ENCODE measurements at regions not wholly inside any gene's neighbourhood (a gene's known extent, or its start where the extent isn't known, plus 50 kb on each side); places are given as distances from the start of the nearest gene placed in this dataset.
"Not testable (repeated sequence)": the region's sequence is repeated elsewhere in the genome, so short reads cannot be mapped to it uniquely, and the experiment has no call there.

- H3K36me3 Mint-ChIP-seq (ENCODE audit: insufficient read depth); H3K9me3 Mint-ChIP-seq; DNase-seq; H3K4me3 Mint-ChIP-seq; H3K27me3 Mint-ChIP-seq (ENCODE audit: low read depth); ATAC-seq; H3K4me1 Mint-ChIP-seq (ENCODE audit: low read depth): not testable (repeated sequence)
Observed at GRCh38 chr20:25997367-25998038, 300.9 kb upstream of the ZNF337 start.

GRCh38 chr20:25992146-25992545 is 295.5 kb upstream of the ZNF337 start:
- Mint-ChIP-seq H3K27me3 (ENCODE audit: low read depth) (no peaks in the 10 kb centered on the region), H3K9me3 (no peaks in the 10 kb centered on the region), H3K4me1 (ENCODE audit: low read depth) (peaks cover 5% of the 10 kb centered on the region), H3K4me3 (no peak overlapping the region), H3K36me3 (ENCODE audit: insufficient read depth) (no peaks in the 10 kb centered on the region)
- DNase-seq (no peak), ATAC-seq (no peak)

GRCh38 chr20:25991756-25992130 is 295.1 kb upstream of the ZNF337 start:
- H3K4me1 Mint-ChIP-seq (ENCODE audit: low read depth) = peaks cover 7% of the 10 kb centered on the region

GRCh38 chr20:25991051-25991755 is 294.6 kb upstream of the ZNF337 start:
- Mint-ChIP-seq H3K36me3 (ENCODE audit: insufficient read depth) (no peaks in the 10 kb centered on the region), H3K4me3 (no peak overlapping the region), H3K4me1 (ENCODE audit: low read depth) (peaks cover 7% of the 10 kb centered on the region), H3K27me3 (ENCODE audit: low read depth) (no peaks in the 10 kb centered on the region), H3K9me3 (no peaks in the 10 kb centered on the region)
- DNase-seq (no peak), ATAC-seq (no peak)

More at GRCh38 chr20:25991756-25992130, 295.1 kb upstream of the ZNF337 start:
- DNase-seq = no peak
- Mint-ChIP-seq H3K27me3 (ENCODE audit: low read depth) (no peaks in the 10 kb centered on the region), H3K36me3 (ENCODE audit: insufficient read depth) (no peaks in the 10 kb centered on the region), H3K4me3 (no peak overlapping the region), H3K9me3 (no peaks in the 10 kb centered on the region)
- no peak for ATAC-seq

DNA sequence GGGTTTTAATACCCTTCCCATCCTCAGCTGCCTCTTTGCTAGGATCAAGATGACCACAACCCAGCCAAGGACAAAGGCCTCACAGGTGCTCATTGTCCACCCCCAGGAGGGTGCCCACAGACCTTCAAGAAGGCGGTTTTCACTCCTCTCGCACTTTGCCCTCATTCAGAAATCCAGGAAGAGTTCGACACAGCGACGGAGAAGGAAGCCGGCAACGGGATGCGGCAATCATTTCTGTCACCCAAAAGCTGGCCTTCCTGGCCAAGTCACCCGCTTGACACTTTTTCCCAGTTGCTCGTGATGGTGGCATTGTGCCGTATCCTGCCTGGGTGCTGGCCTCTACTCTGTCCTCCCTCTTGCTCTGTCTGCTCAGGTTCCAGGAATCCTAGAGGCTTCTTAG is 293.0 kb upstream of the ZNF337 start:
- DNase-seq; H3K27me3 Mint-ChIP-seq (ENCODE audit: low read depth); H3K4me3 Mint-ChIP-seq; ATAC-seq; H3K9me3 Mint-ChIP-seq; H3K36me3 Mint-ChIP-seq (ENCODE audit: insufficient read depth): not testable (repeated sequence)
- H3K4me1 Mint-ChIP-seq (ENCODE audit: low read depth) = peaks cover 10% of the 10 kb centered on the region

- Mint-ChIP-seq H3K36me3 (ENCODE audit: insufficient read depth) (no peaks in the 10 kb centered on the region), H3K27me3 (ENCODE audit: low read depth) (no peaks in the 10 kb centered on the region), H3K9me3 (no peaks in the 10 kb centered on the region), H3K4me3 (no peak overlapping the region), H3K4me1 (ENCODE audit: low read depth) (peaks cover 12% of the 10 kb centered on the region)
- DNase-seq (no peak), ATAC-seq (no peak)
Observed at GRCh38 chr20:25989196-25989595, 292.5 kb upstream of the ZNF337 start.

GRCh38 chr20:25987928-25988560 is 291.4 kb upstream of the ZNF337 start:
- not testable (repeated sequence) for ATAC-seq; H3K27me3 Mint-ChIP-seq (ENCODE audit: low read depth); H3K36me3 Mint-ChIP-seq (ENCODE audit: insufficient read depth); DNase-seq; H3K9me3 Mint-ChIP-seq
- Mint-ChIP-seq H3K4me3 (peak overlapping the region; percentile 1), H3K4me1 (ENCODE audit: low read depth) (peaks cover 16% of the 10 kb centered on the region)

GRCh38 chr20:25987073-25987927 is 290.6 kb upstream of the ZNF337 start:
- H3K27me3 Mint-ChIP-seq (ENCODE audit: low read depth) = no peaks in the 10 kb centered on the region
- H3K36me3 Mint-ChIP-seq (ENCODE audit: insufficient read depth) = no peaks in the 10 kb centered on the region
- ATAC-seq (peak; percentile 70 to 79), DNase-seq (peak; percentile 38)
- no peaks in the 10 kb centered on the region for H3K9me3 Mint-ChIP-seq
- peak overlapping the region; percentile 69 for H3K4me3 Mint-ChIP-seq
- peaks cover 23% of the 10 kb centered on the region for H3K4me1 Mint-ChIP-seq (ENCODE audit: low read depth)

DNA sequence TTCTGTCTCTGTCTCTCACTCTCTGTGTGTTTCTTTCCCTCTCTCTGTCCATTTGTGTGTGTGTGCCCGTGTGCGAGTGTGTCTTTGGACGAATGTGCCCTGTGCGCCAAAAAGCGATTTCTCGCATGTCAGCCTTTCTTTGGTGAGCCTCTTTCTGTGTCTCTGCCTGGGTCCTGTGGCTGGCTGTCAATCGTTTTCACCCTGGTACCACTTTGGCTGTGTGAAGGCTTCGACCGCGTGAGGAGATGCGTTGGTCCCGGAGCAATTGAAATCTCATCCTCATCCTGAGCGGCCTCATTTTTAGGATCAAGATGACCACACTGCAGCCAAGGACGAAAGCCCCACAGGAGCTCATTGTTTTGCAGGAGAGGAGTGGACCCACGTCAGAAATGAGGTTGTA is 288.9 kb upstream of the ZNF337 start:
- ATAC-seq = no peak
- Mint-ChIP-seq H3K4me3 (peak overlapping the region; percentile 22), H3K27me3 (ENCODE audit: low read depth) (no peaks in the 10 kb centered on the region), H3K36me3 (ENCODE audit: insufficient read depth) (no peaks in the 10 kb centered on the region), H3K4me1 (ENCODE audit: low read depth) (peaks cover 34% of the 10 kb centered on the region), H3K9me3 (no peaks in the 10 kb centered on the region)
- no peak for DNase-seq

GRCh38 chr20:25984933-25985332 is 288.3 kb upstream of the ZNF337 start:
- ATAC-seq (peak; percentile 41 to 50), DNase-seq (peak; percentile 43)
- Mint-ChIP-seq H3K9me3 (no peaks in the 10 kb centered on the region), H3K4me3 (peak overlapping the region; percentile 43), H3K36me3 (ENCODE audit: insufficient read depth) (no peaks in the 10 kb centered on the region), H3K4me1 (ENCODE audit: low read depth) (peaks cover 37% of the 10 kb centered on the region), H3K27me3 (ENCODE audit: low read depth) (no peaks in the 10 kb centered on the region)

DNA sequence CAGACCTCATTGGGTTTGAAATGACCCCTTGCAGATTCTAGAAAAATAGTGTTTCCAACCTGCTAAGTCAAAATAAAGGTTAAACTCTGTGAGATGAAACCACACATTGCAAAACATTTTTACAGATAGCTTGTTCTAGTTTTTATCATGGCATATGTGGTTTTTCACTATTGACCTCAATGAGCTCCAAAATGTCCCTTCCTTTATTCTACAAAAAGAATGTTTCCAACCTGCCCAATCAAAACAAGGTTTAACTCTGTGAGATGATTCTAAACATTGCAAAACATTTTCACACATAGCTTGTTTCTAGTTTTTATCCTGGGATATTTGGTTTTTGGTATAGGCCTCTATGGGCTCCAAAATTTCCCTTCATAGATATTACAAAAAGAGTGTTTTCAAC is 286.0 kb upstream of the ZNF337 start:
- H3K4me1 Mint-ChIP-seq (ENCODE audit: low read depth) = peaks cover 39% of the 10 kb centered on the region
- DNase-seq; H3K4me3 Mint-ChIP-seq; H3K36me3 Mint-ChIP-seq (ENCODE audit: insufficient read depth); H3K9me3 Mint-ChIP-seq; ATAC-seq; H3K27me3 Mint-ChIP-seq (ENCODE audit: low read depth): not testable (repeated sequence)

DNA sequence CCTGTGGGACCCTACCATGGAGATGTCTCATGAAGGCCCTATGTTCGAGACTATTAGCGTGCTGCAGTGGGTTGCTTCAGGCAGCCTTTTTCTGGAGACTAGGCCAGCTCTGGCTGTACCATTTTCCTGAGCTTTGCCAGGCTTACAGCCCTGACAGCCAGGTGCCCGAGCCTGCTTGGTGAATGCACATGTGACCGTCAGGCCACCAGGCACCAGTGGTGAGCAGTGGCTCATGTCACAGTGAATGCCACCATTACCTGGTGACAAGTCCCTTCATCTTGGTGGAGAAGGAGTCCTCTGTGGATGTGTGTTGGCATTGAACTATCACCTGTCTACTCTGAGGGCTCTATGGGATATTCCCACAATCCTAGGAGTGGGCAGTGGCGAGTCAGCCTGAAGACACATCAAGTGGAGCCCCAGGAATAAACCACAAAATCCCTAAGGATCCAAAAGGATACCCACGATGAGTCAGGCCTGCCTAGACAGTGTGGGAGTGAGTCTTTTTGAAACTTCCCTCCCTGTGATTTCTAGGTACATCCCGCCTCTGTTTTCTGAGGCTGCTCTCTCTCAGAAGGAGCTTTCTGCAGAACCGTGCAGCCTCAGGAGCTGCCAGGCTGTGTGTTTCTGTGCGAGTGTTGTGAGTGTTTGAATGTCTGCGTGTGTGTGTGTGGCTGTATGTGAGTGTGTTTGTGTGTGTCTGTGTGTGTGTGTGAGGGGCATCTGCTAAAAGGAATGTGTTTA is 282.0 kb upstream of the ZNF337 start:
- not testable (repeated sequence) for ATAC-seq

GRCh38 chr20:25975816-25976215 is 279.2 kb upstream of the ZNF337 start:
- not testable (repeated sequence) for H3K9me3 Mint-ChIP-seq; H3K4me3 Mint-ChIP-seq; DNase-seq; ATAC-seq; H3K36me3 Mint-ChIP-seq (ENCODE audit: insufficient read depth); H3K27me3 Mint-ChIP-seq (ENCODE audit: low read depth); H3K4me1 Mint-ChIP-seq (ENCODE audit: low read depth)

More for the DNA sequence above, 282.0 kb upstream of the ZNF337 start:
- not testable (repeated sequence) for H3K36me3 Mint-ChIP-seq (ENCODE audit: insufficient read depth); H3K9me3 Mint-ChIP-seq; H3K27me3 Mint-ChIP-seq (ENCODE audit: low read depth); DNase-seq; H3K4me3 Mint-ChIP-seq
- peaks cover 27% of the 10 kb centered on the region for H3K4me1 Mint-ChIP-seq (ENCODE audit: low read depth)

GRCh38 chr20:25965203-25965602 is 268.6 kb upstream of the ZNF337 start:
- H3K27me3 Mint-ChIP-seq (ENCODE audit: low read depth); H3K4me1 Mint-ChIP-seq (ENCODE audit: low read depth); ATAC-seq; H3K4me3 Mint-ChIP-seq; H3K36me3 Mint-ChIP-seq (ENCODE audit: insufficient read depth); H3K9me3 Mint-ChIP-seq; DNase-seq: not testable (repeated sequence)
